ENCODE measurements at regions not wholly inside any gene's neighbourhood (a gene's known extent, or its start where the extent isn't known, plus 50 kb on each side); places are given as distances from the start of the nearest gene placed in this dataset.

- Histone ChIP-seq H3K27ac (no peak overlapping the region), H3K27me3 (peaks cover 0 to 41% (median 6%) of the 10 kb centered on the region in 9 donors), H3K9me3 (peaks cover 0 to 17% (median 3%) of the 10 kb centered on the region in 12 donors), H3K4me3 (no peak overlapping the region), H3K36me3 (no peaks in the 10 kb centered on the region), H3K4me1 (no peaks in the 10 kb centered on the region)
- intact Hi-C loops (cut with DNase I): no loop called here
- TF ChIP-seq CTCF (IDR thresholded peaks at IDR 0.05): no peak
- no peak for TF ChIP-seq POLR2A (IDR thresholded peaks at IDR 0.05)
- DNase-seq (no peak), ATAC-seq (no peak)
Measured at GRCh38 chr14:96661244-96661969, 135.8 kb upstream of the VRK1 start.

DNA sequence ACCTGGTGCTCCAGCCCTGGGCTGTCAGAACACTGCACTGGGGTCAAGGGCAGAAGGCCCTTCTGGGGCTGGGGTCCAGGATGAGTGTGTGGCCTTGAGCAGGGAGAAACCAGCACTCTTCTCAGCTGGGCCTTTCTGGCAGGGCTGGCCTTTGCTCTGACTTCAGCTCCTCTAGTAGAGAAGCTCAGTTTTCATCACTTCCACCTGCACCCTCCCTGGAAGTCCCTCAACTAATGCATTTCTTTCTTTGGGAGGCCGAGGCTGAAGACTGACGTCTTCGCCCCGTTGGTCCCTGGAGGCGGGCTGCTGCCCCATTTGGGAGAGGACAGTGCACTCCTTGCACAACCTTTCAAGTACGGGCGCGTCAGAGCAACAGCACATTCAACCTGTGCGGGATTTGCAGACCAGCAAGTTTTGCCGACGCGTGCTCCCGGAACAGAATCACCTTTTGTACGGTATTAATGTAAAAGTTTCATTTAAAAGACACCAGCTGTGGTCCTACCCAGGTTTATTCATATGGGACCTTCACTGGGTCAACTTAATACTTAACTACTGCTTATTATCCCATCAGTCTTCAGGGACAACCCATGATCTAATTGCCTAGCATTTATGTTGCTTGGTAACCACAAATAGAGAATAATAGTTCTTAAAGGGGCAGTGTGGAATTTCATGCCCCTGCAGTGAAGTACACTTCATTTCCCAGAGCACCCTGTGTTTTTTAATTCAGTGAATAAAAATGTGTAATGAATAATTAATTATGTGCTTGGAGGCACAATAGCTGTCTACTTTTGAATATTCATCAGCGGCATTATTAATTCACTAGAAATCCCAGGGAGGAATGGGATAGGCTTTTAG is 134.8 kb upstream of the VRK1 start:
- ATAC-seq (no peak), DNase-seq (no peak)
- 82 to 87% (median 85%) methylated on average over 15 of the region's 15 CpGs for WGBS, 4 donors
- H3K9me3 ChIP-seq: peaks cover 0 to 8% (median 0%) of the 10 kb centered on the region in 12 donors
- H3K4me3 ChIP-seq: no peak overlapping the region
- H3K4me1 ChIP-seq: no peaks in the 10 kb centered on the region
- peaks cover 0 to 41% (median 8%) of the 10 kb centered on the region in 9 donors for H3K27me3 ChIP-seq
- TF ChIP-seq CTCF (IDR thresholded peaks at IDR 0.05) (no peak), POLR2A (IDR thresholded peaks at IDR 0.05) (no peak)
- no peaks in the 10 kb centered on the region for H3K36me3 ChIP-seq
- no peak overlapping the region for H3K27ac ChIP-seq
- intact Hi-C loops (cut with DNase I): no loop called here

- no peaks in the 10 kb centered on the region for H3K4me1 ChIP-seq
- no peak for DNase-seq
- H3K27me3 ChIP-seq: peaks cover 0 to 42% (median 8%) of the 10 kb centered on the region in 9 donors
- no peak overlapping the region for H3K27ac ChIP-seq
- no peaks in the 10 kb centered on the region for H3K36me3 ChIP-seq
- intact Hi-C loops (cut with DNase I): no loop called here
- no peak overlapping the region for H3K4me3 ChIP-seq
- WGBS, 4 donors: 86 to 92% (median 90%) methylated on average over 19 of the region's 19 CpGs
- H3K9me3 ChIP-seq: peaks cover 0 to 2% (median 0%) of the 10 kb centered on the region in 12 donors
- no peak for ATAC-seq
- TF ChIP-seq POLR2A (IDR thresholded peaks at IDR 0.05): no peak
- TF ChIP-seq CTCF (IDR thresholded peaks at IDR 0.05): no peak
Measured at GRCh38 chr14:96663076-96663475, 134.1 kb upstream of the VRK1 start.

GRCh38 chr14:96663491-96664067 is 133.6 kb upstream of the VRK1 start:
- H3K36me3 ChIP-seq: no peaks in the 10 kb centered on the region
- intact Hi-C loops (cut with DNase I): no loop called here
- DNase-seq: no peak
- 78 to 91% (median 82%) methylated on average over 10 of the region's 10 CpGs for WGBS, 4 donors
- ATAC-seq: no peak
- no peaks in the 10 kb centered on the region for H3K9me3 ChIP-seq
- peaks cover 0 to 45% (median 8%) of the 10 kb centered on the region in 9 donors for H3K27me3 ChIP-seq
- no peaks in the 10 kb centered on the region for H3K4me1 ChIP-seq
- H3K27ac ChIP-seq: no peak overlapping the region
- TF ChIP-seq CTCF (IDR thresholded peaks at IDR 0.05) (no peak), POLR2A (IDR thresholded peaks at IDR 0.05) (no peak)
- H3K4me3 ChIP-seq: no peak overlapping the region
